ENCODE measurements at regions not wholly inside any gene's neighbourhood (a gene's known extent, or its start where the extent isn't known, plus 50 kb on each side); places are given as distances from the start of the nearest gene placed in this dataset.
"Not testable (repeated sequence)": the region's sequence is repeated elsewhere in the genome, so short reads cannot be mapped to it uniquely, and the experiment has no call there.

DNA sequence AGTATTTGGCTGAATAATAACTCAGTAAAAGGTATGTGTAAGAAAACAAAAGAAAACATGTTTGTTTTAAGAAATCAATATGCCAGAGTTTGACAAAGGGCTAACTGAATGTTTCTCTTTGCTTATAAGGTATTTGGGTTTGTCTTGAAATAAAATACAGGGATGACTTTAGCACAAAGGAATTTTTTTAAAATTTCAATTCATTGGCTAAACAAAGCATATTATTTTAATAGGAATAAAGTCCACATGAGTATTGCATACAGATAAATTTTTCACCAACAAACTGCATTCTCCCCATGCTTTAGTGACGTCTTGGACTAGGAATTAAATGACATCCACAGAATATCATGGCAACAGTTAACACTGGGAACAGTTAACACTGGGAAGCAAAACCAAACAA lies 480.0 kb upstream of the JAG1 start:
- no peak for FAIRE-seq

GRCh38 chr20:11155156-11155756 lies 481.5 kb upstream of the JAG1 start:
- no peak for FAIRE-seq

GRCh38 chr20:11156922-11157321 lies 483.1 kb upstream of the JAG1 start:
- no peak for FAIRE-seq

DNA sequence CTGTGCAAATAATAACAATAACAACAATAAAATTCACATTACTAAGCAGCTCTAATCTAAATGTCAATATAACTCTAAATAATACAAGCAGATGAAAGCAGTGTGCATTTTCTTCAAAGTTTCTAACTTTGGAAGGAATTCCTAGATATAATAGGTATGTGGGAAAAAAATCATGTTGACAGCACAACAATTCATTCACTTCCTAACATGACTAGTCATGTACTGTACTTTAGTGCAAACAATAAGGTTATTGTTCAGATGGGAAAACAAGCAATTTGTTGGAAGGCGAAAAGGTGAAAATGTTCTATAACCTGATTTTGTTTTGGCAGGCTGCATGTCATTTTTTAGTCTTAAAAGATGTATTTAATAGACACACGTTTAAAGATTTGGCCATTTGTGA lies 484.3 kb upstream of the JAG1 start:
- no peak for FAIRE-seq

DNA sequence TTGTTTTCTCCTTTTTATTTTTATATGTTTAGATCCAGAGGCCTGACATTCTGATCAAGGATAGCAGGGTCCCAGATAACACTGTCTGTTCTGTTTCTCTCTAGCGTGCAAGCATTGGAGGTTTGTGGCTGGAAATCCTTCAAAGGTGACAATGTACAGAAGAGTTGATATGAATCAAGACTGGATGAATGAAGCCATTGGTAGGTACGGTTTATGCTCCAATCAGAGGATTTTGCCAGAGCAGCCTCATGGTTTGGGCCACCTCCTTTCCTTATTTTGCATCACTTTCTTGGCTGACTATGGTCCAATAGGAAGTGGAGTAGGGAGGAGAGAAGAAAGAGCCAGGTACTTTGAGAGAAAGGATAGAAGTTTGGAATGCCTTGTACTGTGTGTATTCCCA lies 484.8 kb upstream of the JAG1 start:
- no peak for FAIRE-seq

- FAIRE-seq: no peak
Measured at GRCh38 chr20:11159728-11160127, 485.9 kb upstream of the JAG1 start.

DNA sequence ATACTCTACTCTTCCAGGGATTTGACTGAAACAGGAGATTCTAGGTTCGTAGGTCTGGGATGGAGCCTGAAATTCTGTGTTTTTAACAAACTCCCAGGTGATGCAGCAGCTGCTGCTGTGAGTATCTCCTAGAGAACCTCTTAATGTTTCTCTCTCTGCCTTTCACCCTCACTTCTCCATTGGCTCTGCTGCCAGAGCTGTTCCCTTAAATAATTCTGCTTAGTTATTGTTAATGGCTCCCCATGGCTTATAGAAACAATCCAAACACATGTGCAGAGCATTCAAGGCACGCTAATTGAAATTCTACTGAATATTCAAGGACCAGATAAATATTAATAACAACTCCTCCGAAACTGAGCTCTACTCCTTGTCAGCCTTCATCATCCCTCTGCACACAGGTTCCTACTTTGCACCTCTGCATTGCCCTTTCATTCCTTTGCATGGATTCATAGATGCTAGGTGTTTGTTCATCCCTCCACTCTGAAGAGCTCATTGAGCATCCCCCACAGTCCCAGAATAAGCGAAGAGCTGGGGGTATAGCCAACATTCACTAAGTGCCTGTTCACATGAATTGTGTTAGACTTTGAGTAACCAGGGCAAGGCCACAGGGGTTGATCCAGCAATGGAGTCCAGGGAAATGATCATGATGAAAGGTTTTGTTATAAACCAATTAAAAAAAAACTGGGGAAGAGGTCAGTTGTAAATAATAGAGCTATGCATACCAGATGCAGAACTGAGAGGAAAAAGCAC lies 488.4 kb upstream of the JAG1 start:
- no peak for FAIRE-seq

- no peak for FAIRE-seq
Measured at GRCh38 chr20:11165789-11166188, 492.0 kb upstream of the JAG1 start.

GRCh38 chr20:11166712-11167111 lies 492.9 kb upstream of the JAG1 start:
- FAIRE-seq: no peak

GRCh38 chr20:11168026-11168425 lies 494.2 kb upstream of the JAG1 start:
- no peak for FAIRE-seq

DNA sequence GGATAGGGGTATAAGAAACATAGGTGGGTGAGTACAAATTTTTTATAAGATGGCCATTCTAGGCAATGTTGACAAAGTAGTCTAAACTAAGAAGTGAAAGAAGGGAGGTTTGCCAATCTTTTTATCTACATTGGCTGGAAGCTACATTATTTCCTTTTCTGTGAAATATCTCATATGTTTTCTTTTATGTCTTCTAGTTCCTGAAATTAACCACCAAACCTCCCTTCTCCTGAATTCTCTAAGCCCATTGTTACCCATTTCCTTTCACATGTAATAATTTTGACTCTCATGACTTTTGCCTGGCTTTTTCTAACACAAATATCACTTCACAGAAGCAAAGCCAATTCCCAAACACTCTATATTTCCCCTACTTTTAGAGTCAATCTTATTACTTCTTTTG lies 496.2 kb upstream of the JAG1 start:
- no peak for FAIRE-seq

- no peak for FAIRE-seq
Measured at GRCh38 chr20:11170565-11170964, 496.8 kb upstream of the JAG1 start.

DNA sequence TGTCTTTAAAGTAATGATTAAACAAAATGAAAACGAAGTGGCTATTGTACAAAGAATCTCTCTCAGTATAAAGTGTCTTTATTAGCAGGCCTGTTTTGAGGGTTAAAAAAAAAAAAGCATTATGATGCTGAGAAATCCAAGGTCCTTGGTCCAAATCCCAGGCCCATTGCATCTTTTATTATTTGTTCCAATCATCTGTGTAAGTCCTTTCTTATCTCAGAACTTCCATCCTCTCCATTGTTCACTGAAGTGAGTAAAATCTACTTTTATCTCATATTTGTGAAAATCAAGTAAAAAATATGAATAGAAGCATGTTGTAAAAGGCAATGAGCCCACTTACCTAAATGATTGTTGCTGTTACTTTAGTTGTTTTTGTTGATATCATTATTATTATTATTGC lies 499.1 kb upstream of the JAG1 start:
- no peak for FAIRE-seq

DNA sequence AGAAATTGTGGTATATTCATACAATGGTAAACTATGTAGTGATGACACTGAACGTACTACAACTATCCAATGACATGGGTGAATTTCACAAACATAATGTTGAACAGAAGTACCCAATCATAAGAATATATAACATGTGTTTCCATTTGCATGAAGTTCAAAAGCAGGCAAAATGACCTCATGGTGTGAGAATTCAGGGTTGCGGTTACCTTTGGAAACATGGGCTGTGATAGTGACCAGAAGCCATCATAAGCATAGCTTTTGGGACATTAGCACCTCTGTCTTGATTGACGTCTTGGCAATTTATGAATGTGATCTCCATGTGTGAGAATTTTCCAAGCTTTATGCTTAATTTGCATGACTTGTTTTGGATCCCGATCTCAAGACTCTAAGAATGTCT lies 500.1 kb upstream of the JAG1 start:
- FAIRE-seq: no peak

DNA sequence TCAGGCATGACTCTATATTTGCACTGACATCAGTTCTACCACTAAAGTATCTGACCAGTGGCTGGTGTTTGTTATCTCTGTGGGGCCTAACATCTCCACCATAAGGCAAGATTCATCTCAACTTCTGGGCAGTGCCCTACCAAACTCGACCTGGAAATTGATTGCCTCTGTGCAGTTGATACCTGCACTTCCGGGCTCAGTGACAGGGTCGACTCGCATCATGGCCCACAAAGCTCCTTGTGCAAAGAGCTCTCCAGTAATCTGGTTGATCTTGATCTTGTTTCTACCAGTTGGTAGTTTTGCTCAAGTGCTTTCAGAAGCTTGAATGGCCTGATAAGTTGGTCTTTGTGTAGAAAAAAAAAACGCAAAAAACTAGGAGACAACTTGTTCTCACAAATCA lies 501.1 kb upstream of the JAG1 start:
- no peak for FAIRE-seq

DNA sequence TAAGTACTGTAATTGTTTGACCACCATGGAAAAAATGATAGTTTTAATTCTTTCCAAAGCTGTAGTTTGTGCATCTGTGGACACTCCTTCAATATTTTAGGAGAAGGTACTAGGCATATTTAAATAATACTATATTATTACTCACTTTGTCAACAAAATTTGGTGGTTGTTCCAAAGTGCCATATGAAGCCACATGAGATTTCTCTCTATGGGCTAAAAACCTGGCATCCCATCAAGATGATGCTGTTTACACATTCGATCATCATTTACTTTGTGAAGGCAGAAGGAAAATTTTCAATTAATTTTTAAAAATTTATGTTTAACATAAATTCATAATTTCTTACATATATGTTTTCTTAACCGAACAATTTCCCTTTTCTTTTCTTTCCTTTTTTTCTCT lies 502.6 kb upstream of the JAG1 start:
- FAIRE-seq: no peak

GRCh38 chr20:11178946-11179654 lies 505.3 kb upstream of the JAG1 start:
- FAIRE-seq: no peak

DNA sequence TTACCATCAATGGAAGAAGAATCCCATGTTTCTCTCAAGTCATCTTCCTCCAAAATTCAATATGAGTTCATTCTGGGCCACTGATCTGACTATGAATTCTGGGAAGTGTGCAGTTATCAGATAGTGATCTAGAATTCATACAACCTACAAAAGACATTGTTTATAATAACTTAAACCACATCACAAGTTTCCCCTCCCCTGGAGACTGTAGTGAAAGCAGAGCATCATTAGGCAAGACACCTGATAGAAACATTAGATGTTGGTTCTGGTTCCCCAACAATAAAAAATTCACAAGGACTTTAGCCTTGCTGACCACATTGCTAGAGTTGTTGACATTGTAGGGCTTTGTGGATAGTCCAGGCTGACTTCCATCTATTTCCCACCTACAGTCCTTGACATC lies 506.4 kb upstream of the JAG1 start:
- no peak for FAIRE-seq

- FAIRE-seq: not testable (repeated sequence)
Measured at GRCh38 chr20:11181129-11181528, 507.3 kb upstream of the JAG1 start.

DNA sequence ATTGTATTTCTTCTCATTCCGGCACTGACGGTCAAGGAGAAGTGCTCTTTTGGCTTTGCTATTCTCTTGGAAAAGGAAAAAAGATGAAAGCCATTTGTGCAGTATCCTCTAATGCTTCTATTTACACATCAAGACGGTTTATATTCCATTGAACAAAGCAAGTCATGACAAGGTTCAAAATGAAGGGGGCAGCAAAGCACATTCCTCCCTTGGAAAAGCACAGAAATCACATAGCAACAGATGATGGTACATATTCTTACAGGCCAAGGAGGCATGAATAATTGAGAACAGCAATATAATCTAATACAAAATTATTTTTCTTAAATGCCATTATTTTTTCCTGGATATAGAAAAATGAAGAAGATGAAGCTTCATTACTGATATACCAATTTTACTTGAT lies 508.2 kb upstream of the JAG1 start:
- FAIRE-seq: no peak

DNA sequence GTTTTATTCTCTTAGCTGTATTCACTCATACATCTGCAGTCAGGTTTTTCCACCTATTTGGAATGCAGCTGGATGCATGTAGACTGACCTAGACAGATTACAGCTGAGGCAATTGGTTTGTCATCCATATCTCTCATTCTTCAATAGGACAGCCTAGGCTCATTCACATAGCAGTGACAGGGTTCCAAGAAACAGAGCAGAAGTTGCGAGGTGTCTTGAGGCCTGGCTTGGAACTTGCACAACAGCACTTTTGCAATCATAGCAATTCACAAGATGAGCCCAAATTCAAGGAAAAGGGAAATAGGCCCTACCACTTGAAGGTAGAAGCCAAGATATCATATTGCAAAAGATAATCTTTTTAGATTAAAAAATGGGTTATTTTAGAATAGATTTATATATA lies 508.9 kb upstream of the JAG1 start:
- FAIRE-seq: no peak

DNA sequence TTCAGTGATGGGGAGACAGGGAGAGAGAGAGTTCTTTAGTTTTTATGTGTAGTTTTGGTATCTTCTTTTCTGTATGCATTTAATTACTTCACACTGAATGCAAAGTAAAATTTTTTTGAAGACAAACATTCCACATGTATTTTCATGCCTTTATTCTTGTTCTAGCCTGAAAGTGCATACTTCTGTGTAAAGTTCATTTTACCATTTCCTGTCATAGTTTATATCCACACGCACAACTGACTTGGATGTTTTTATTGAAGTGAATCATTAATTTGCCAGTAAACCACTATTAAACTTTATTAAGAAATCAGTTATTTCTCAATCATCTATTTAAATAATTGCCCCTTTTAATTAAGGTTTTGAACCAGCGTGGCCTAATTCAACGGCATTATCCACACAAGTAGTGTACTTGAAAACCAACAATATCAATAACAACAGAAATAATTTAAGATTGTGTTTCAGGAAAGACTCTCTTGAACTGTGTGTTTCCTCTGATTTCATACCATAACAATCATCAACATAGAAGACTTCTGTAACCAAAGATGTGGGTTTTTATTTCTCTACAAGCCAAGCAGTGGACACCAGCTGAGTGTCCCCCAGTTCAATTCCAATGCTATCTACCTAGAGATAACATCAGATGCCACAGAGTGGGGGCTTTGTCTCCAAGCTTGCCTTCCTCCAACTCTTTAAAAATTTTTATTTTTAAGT lies 512.7 kb upstream of the JAG1 start:
- no peak for FAIRE-seq

DNA sequence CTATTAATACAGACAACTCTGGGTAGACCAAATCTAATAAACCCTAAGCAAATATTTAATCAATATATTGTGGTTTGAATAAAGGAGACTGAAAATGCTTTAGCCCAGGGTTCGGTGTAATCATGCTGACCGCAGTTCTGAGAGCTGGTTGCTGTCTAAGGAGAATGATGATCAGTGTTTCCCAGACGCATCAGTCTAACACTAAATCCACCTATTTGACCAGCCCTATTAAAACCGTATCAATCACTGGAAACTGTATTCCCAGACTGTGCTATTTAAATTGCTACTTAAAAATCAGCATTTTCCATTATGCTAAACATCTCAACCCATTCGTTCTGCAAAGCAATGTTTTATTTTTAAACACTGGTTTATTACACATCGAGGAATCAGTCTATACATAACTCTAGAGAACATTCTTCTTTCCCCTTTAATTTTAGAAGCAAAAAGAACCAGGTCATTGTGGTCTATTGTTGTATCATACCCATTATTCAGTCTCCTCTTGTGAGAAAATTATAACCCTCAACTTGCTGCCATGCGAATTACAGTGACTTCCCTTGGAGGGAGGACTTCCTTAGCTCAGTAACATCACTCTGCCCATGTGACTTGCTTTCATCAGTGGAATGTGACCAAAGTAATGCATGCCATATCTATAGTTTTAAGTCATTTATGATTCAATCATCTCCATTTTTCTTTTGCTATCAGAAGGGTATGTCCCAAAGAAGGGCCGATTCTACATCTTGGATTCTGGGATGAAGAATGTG lies 515.2 kb upstream of the JAG1 start:
- FAIRE-seq: no peak

All from islet of Langerhans (tissue), 1 donor.